A549 (cell line): ENCODE measurements at regions not wholly inside any gene's neighbourhood (a gene's known extent, or its start where the extent isn't known, plus 50 kb on each side); places are given as distances from the start of the nearest gene placed in this dataset.

Experiments used
- CTCF ChIP-seq: fragments of >200 bp; sonication (Bioruptor Twin); formaldehyde crosslinking; IDR thresholded peaks from 3 replicates; pipeline ENCODE4 v1.5.1; 2016
- EP300 ChIP-seq, 2 experiments: fragments of >200 bp; sonication (Bioruptor Twin); formaldehyde crosslinking; IDR thresholded peaks; 2 replicates in 1 of 2; 3 replicates in 1 of 2; pipeline ENCODE4 v1.6.1; 2016 to 2017
- MYC ChIP-seq: IDR thresholded peaks from 2 replicates; pipeline ENCODE4 v1.6.1; 2012; ENCODE audit warnings: mild to moderate bottlenecking, inconsistent platforms, low read length, improper control_type of control experiment, borderline replicate concordance
- NR3C1 ChIP-seq: fragments of >200 bp; sonication (Bioruptor Twin); formaldehyde crosslinking; IDR thresholded peaks from 3 replicates; pipeline ENCODE4 v1.6.1; 2017
- POLR2A ChIP-seq: IDR thresholded peaks from 2 replicates; pipeline ENCODE4 v1.6.1; 2012; ENCODE audit warnings: mild to moderate bottlenecking, low read length
- REST ChIP-seq: fragments of 200-600 bp; sonication (generic); IDR thresholded peaks from 2 replicates; pipeline ENCODE4 v1.6.1; 2016; ENCODE audit warnings: antibody characterized with exemption, mild to moderate bottlenecking, moderate library complexity

DNA sequence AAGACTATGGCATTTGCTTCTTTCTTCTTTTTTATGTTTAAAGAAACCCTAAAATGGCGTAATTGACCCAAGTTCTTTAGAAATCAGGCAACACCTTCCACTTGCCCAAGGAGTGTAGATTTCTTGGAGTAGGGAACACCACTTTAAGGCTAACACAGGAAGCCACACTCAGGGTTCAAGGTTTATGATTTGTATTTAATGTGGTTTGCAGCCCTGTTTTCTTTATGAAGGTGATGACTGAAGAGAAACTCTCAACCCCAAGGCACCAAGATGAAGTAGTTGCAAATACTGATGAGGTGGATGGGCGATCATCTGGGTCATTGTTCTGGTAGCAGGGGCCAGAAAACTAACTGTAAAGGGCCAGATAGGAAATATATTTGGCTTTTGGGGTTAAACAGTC lies 101.1 kb downstream of the DLEU7 start:
- TF ChIP-seq CTCF (no peak), POLR2A (no peak), NR3C1 (no peak), MYC (no peak), EP300 (IDR thresholded peaks at IDR 0.05) (no peak), REST (no peak)
